ENCODE measurements at regions not wholly inside any gene's neighbourhood (a gene's known extent, or its start where the extent isn't known, plus 50 kb on each side); places are given as distances from the start of the nearest gene placed in this dataset.

DNA sequence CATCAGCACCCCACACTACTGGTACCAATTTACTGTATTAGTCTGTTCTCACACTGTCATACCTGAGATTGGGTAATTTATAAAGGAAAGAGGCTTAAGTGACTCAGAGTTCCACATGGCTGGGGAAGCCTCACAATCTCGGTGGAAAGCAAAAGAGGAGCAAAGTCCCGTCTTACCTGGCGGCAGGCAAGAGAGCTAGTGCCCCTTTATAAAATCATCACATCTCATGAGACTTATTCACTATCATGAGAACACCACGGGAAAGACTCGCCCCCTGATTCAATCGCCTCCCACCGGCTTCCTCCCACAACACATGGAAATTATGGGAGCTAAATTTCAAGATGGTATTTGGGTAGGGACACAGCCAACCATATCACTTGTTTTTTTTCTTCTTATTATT is 717.2 kb downstream of the TRIB2 start:
- TF ChIP-seq, protein P1, sequence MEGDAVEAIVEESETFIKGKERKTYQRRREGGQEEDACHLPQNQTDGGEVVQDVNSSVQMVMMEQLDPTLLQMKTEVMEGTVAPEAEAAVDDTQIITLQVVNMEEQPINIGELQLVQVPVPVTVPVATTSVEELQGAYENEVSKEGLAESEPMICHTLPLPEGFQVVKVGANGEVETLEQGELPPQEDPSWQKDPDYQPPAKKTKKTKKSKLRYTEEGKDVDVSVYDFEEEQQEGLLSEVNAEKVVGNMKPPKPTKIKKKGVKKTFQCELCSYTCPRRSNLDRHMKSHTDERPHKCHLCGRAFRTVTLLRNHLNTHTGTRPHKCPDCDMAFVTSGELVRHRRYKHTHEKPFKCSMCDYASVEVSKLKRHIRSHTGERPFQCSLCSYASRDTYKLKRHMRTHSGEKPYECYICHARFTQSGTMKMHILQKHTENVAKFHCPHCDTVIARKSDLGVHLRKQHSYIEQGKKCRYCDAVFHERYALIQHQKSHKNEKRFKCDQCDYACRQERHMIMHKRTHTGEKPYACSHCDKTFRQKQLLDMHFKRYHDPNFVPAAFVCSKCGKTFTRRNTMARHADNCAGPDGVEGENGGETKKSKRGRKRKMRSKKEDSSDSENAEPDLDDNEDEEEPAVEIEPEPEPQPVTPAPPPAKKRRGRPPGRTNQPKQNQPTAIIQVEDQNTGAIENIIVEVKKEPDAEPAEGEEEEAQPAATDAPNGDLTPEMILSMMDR (conservative IDR thresholded peaks at IDR 0.05), result no peak
- no peak for TF ChIP-seq ZFX (IDR thresholded peaks at IDR 0.05)

Measured in C4-2B (cell line).